DND-41 (cell line): ENCODE measurements at regions not wholly inside any gene's neighbourhood (a gene's known extent, or its start where the extent isn't known, plus 50 kb on each side); places are given as distances from the start of the nearest gene placed in this dataset.
A peak's percentile ranks its signal among the peaks of the same experiment; 100 is the strongest.

Experiments
- ATAC-seq: fragments of 200-7000 bp; cut with Tn5 transposase; 3 replicates; pipeline ENCODE4 v1.9.1; 2021; ENCODE audit warnings: low read depth; ENCODE audit not compliant: insufficient read depth
- DNase-seq: peaks from one replicate; pipeline ENCODE4 v3.0.0-alpha.2; 2020
- H2AFZ ChIP-seq: 2 replicates; pipeline ENCODE4 v1.6.0; 2012; ENCODE audit warnings: low read depth, low read length
- H3K27ac ChIP-seq: 2 replicates; pipeline ENCODE4 v1.5.1; 2012; ENCODE audit warnings: low read length, inconsistent platforms
- H3K27me3 ChIP-seq: fragments of 200-600 bp; sonication (generic); 2 replicates; pipeline ENCODE4 v1.6.0; 2012; ENCODE audit warnings: low read length, mild to moderate bottlenecking, inconsistent platforms; ENCODE audit not compliant: insufficient read depth, poor library complexity
- H3K36me3 ChIP-seq: 2 replicates; pipeline ENCODE4 v1.5.1; 2012; ENCODE audit warnings: low read length, inconsistent platforms; ENCODE audit not compliant: insufficient read depth
- H3K4me1 ChIP-seq: 2 replicates; pipeline ENCODE4 v1.5.1; 2012; ENCODE audit warnings: mild to moderate bottlenecking, low read length; ENCODE audit not compliant: insufficient read depth
- H3K4me2 ChIP-seq: 2 replicates; pipeline ENCODE4 v1.6.0; 2012; ENCODE audit warnings: mild to moderate bottlenecking, moderate library complexity, low read length, inconsistent platforms; ENCODE audit not compliant: insufficient read depth
- H3K4me3 ChIP-seq, 2 experiments: fragments of 200-600 bp in 1 of 2; shearing (Covaris generic) in 1 of 2; 2 replicates each; pipeline ENCODE4 v1.5.1; 2012 to 2016; ENCODE audit warnings: inconsistent platforms in 2 of 2, low read length in 2 of 2, mild to moderate bottlenecking in 2 of 2, low read depth in 1 of 2, moderate library complexity in 1 of 2
- H3K79me2 ChIP-seq: 2 replicates; pipeline ENCODE4 v1.6.0; 2012; ENCODE audit warnings: low read length, inconsistent platforms; ENCODE audit not compliant: insufficient read depth
- H3K9ac ChIP-seq: 2 replicates; pipeline ENCODE4 v1.6.0; 2012; ENCODE audit warnings: low read depth, mild to moderate bottlenecking, inconsistent platforms, low read length, moderate library complexity
- H3K9me3 ChIP-seq: 2 replicates; pipeline ENCODE4 v1.5.1; 2012; ENCODE audit warnings: low read length, moderate library complexity, mild to moderate bottlenecking, inconsistent platforms; ENCODE audit not compliant: insufficient read depth, severe bottlenecking
- H4K20me1 ChIP-seq: 2 replicates; pipeline ENCODE4 v1.6.0; 2012; ENCODE audit warnings: low read length; ENCODE audit not compliant: insufficient read depth
- EZH2 ChIP-seq: IDR thresholded peaks from 3 replicates; pipeline ENCODE4 v1.6.1; 2012; ENCODE audit warnings: borderline replicate concordance, low read depth, mild to moderate bottlenecking, moderate library complexity, low read length, inconsistent platforms; ENCODE audit not compliant: severe bottlenecking
- TF ChIP-seq, protein P1 (sequence below): IDR thresholded peaks from 2 replicates; pipeline ENCODE4 v1.5.1; 2012; ENCODE audit warnings: borderline replicate concordance, low read length, moderate library complexity, mild to moderate bottlenecking; ENCODE audit not compliant: poor library complexity, severe bottlenecking; ENCODE audit errors: extremely low read depth

- TF ChIP-seq, protein P1, sequence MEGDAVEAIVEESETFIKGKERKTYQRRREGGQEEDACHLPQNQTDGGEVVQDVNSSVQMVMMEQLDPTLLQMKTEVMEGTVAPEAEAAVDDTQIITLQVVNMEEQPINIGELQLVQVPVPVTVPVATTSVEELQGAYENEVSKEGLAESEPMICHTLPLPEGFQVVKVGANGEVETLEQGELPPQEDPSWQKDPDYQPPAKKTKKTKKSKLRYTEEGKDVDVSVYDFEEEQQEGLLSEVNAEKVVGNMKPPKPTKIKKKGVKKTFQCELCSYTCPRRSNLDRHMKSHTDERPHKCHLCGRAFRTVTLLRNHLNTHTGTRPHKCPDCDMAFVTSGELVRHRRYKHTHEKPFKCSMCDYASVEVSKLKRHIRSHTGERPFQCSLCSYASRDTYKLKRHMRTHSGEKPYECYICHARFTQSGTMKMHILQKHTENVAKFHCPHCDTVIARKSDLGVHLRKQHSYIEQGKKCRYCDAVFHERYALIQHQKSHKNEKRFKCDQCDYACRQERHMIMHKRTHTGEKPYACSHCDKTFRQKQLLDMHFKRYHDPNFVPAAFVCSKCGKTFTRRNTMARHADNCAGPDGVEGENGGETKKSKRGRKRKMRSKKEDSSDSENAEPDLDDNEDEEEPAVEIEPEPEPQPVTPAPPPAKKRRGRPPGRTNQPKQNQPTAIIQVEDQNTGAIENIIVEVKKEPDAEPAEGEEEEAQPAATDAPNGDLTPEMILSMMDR, result no peak
- no peak for TF ChIP-seq EZH2
- no peak overlapping the region for H2AFZ ChIP-seq
- no peak overlapping the region for H3K27ac ChIP-seq
- H4K20me1 ChIP-seq, result no peaks in the 10 kb centered on the region
- H3K9ac ChIP-seq, result no peak overlapping the region
- H3K9me3 ChIP-seq, result peaks cover 15% of the 10 kb centered on the region
- H3K79me2 ChIP-seq, result no peaks in the 10 kb centered on the region
- H3K4me1 ChIP-seq, result peaks cover 8% of the 10 kb centered on the region
- ATAC-seq, result no peak
- H3K27me3 ChIP-seq, result no peaks in the 10 kb centered on the region
- H3K4me2 ChIP-seq, result no peak overlapping the region
- DNase-seq, result no peak
- H3K4me3 ChIP-seq, result no peak overlapping the region
- no peaks in the 10 kb centered on the region for H3K36me3 ChIP-seq
These were observed 80.9 kb upstream of the MAP1LC3B2 start for GRCh38 chr12:116478243-116478773.

GRCh38 chr12:116480210-116480810 is 78.9 kb upstream of the MAP1LC3B2 start:
- peaks cover 15% of the 10 kb centered on the region for H3K9me3 ChIP-seq

GRCh38 chr12:116481726-116482125 is 77.5 kb upstream of the MAP1LC3B2 start:
- no peak overlapping the region for H2AFZ ChIP-seq
- H3K4me1 ChIP-seq, result peaks cover 8% of the 10 kb centered on the region
- TF ChIP-seq EZH2, result no peak
- TF ChIP-seq, protein P1, result no peak

More at GRCh38 chr12:116480210-116480810, 78.9 kb upstream of the MAP1LC3B2 start:
- H2AFZ ChIP-seq, result no peak overlapping the region
- H3K9ac ChIP-seq, result no peak overlapping the region
- DNase-seq (peak; percentile 51), ATAC-seq (peak; percentile 93)
- H3K4me3 ChIP-seq, result no peak overlapping the region
- H4K20me1 ChIP-seq, result no peaks in the 10 kb centered on the region
- no peaks in the 10 kb centered on the region for H3K27me3 ChIP-seq
- no peak for TF ChIP-seq EZH2
- TF ChIP-seq, protein P1, result no peak
- H3K4me1 ChIP-seq, result peaks cover 8% of the 10 kb centered on the region
- H3K4me2 ChIP-seq, result no peak overlapping the region
- no peaks in the 10 kb centered on the region for H3K79me2 ChIP-seq
- H3K27ac ChIP-seq, result peak overlapping the region; percentile 40; the same call in 1 of the 2 replicates
- no peaks in the 10 kb centered on the region for H3K36me3 ChIP-seq

More at GRCh38 chr12:116481726-116482125, 77.5 kb upstream of the MAP1LC3B2 start:
- H4K20me1 ChIP-seq, result no peaks in the 10 kb centered on the region
- H3K9me3 ChIP-seq, result peaks cover 6% of the 10 kb centered on the region
- H3K27me3 ChIP-seq, result no peaks in the 10 kb centered on the region
- H3K79me2 ChIP-seq, result no peaks in the 10 kb centered on the region
- DNase-seq (no peak), ATAC-seq (no peak)
- H3K4me3 ChIP-seq, result no peak overlapping the region
- H3K4me2 ChIP-seq, result no peak overlapping the region
- no peak overlapping the region for H3K9ac ChIP-seq
- H3K27ac ChIP-seq, result no peak overlapping the region
- H3K36me3 ChIP-seq, result no peaks in the 10 kb centered on the region
